NT2/D1 (cell line): ENCODE measurements at regions not wholly inside any gene's neighbourhood (a gene's known extent, or its start where the extent isn't known, plus 50 kb on each side); places are given as distances from the start of the nearest gene placed in this dataset.

Source experiments
- SUZ12 ChIP-seq: IDR thresholded peaks from 2 replicates; pipeline ENCODE4 v1.6.1; 2011; ENCODE audit not compliant: insufficient read length, insufficient read depth; ENCODE audit errors: extremely low read depth
- YY1 ChIP-seq: IDR thresholded peaks from 2 replicates; pipeline ENCODE4 v1.6.1; 2011; ENCODE audit not compliant: insufficient read length, insufficient read depth
- ZNF274 ChIP-seq: IDR thresholded peaks from 2 replicates; pipeline ENCODE4 v1.6.1; 2011; ENCODE audit warnings: mild to moderate bottlenecking, low read depth, low read length

DNA sequence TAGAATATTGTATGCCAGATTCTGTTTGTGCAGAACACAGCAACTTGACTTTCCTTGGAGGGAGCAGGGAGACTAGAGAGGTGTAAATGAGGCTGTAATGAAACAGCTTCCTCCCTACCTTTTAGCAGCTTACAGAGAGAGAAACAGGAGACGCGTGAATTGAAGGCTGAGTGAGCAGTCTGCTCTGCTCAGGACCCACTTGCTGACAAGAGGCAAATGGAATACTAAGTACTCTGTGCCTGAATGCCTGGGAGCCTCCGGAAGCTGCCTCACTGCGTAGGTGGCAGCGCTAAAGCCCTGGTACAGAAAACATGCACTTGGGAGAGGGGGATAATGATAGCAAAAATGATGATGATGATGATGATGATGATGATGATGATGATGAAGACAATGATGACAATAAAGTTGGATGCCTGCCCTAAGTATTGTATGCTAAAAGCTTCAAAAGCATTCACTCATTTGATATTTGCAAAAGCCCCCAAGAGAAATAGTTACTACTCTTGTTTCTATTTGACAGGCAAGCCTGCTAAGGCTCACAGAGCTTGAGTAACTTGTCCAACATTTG, 548.9 kb downstream of the NTRK3 start:
- TF ChIP-seq ZNF274 (no peak), YY1 (no peak), SUZ12 (no peak)
